ENCODE measurements at regions not wholly inside any gene's neighbourhood (a gene's known extent, or its start where the extent isn't known, plus 50 kb on each side); places are given as distances from the start of the nearest gene placed in this dataset.
A peak's percentile ranks its signal among the peaks of the same experiment; 100 is the strongest.

GRCh38 chr6:134734312-134734869, 215.5 kb downstream of the ALDH8A1 start:
- TF ChIP-seq CTCF (IDR thresholded peaks at IDR 0.05; ENCODE audit: low read depth, low read length): no peak
- Histone ChIP-seq H3K9me3 (ENCODE audit: severe bottlenecking) (no peaks in the 10 kb centered on the region), H3K4me3 (ENCODE audit: low read depth, low read length) (no peak overlapping the region), H3K27ac (no peak overlapping the region), H3K27me3 (ENCODE audit: insufficient read depth, low read depth, severe bottlenecking) (no peaks in the 10 kb centered on the region), H3K36me3 (no peaks in the 10 kb centered on the region)
- DNase-seq: peak; percentile 27

GRCh38 chr6:134733801-134734200, 216.1 kb downstream of the ALDH8A1 start:
- H3K4me3 ChIP-seq (ENCODE audit: low read depth, low read length): no peak overlapping the region
- DNase-seq: no peak
- H3K36me3 ChIP-seq: no peaks in the 10 kb centered on the region
- no peaks in the 10 kb centered on the region for H3K27me3 ChIP-seq (ENCODE audit: insufficient read depth, low read depth, severe bottlenecking)
- no peaks in the 10 kb centered on the region for H3K9me3 ChIP-seq (ENCODE audit: severe bottlenecking)
- H3K27ac ChIP-seq: no peak overlapping the region
- TF ChIP-seq CTCF (IDR thresholded peaks at IDR 0.05; ENCODE audit: low read depth, low read length): no peak

GRCh38 chr6:134732763-134733162, 217.1 kb downstream of the ALDH8A1 start:
- no peaks in the 10 kb centered on the region for H3K27me3 ChIP-seq (ENCODE audit: insufficient read depth, low read depth, severe bottlenecking)
- DNase-seq: no peak
- no peak overlapping the region for H3K27ac ChIP-seq
- H3K4me3 ChIP-seq (ENCODE audit: low read depth, low read length): no peak overlapping the region
- H3K36me3 ChIP-seq: no peaks in the 10 kb centered on the region
- no peaks in the 10 kb centered on the region for H3K9me3 ChIP-seq (ENCODE audit: severe bottlenecking)
- TF ChIP-seq CTCF (IDR thresholded peaks at IDR 0.05; ENCODE audit: low read depth, low read length): no peak

- no peak for TF ChIP-seq CTCF (IDR thresholded peaks at IDR 0.05; ENCODE audit: low read depth, low read length)
- no peak for DNase-seq
- H3K27me3 ChIP-seq (ENCODE audit: insufficient read depth, low read depth, severe bottlenecking): no peaks in the 10 kb centered on the region
- no peaks in the 10 kb centered on the region for H3K9me3 ChIP-seq (ENCODE audit: severe bottlenecking)
- no peak overlapping the region for H3K4me3 ChIP-seq (ENCODE audit: low read depth, low read length)
- no peak overlapping the region for H3K27ac ChIP-seq
- H3K36me3 ChIP-seq: no peaks in the 10 kb centered on the region
Observed at GRCh38 chr6:134731615-134732014, 218.3 kb downstream of the ALDH8A1 start.

- DNase-seq: no peak
- no peak overlapping the region for H3K27ac ChIP-seq
- no peak for TF ChIP-seq CTCF (IDR thresholded peaks at IDR 0.05; ENCODE audit: low read depth, low read length)
Observed at GRCh38 chr6:134730013-134730412, 219.9 kb downstream of the ALDH8A1 start.

GRCh38 chr6:134729561-134729960, 220.3 kb downstream of the ALDH8A1 start:
- DNase-seq: no peak
- no peaks in the 10 kb centered on the region for H3K27me3 ChIP-seq (ENCODE audit: insufficient read depth, low read depth, severe bottlenecking)
- no peaks in the 10 kb centered on the region for H3K9me3 ChIP-seq (ENCODE audit: severe bottlenecking)
- H3K36me3 ChIP-seq: no peaks in the 10 kb centered on the region
- no peak overlapping the region for H3K4me3 ChIP-seq (ENCODE audit: low read depth, low read length)
- TF ChIP-seq CTCF (IDR thresholded peaks at IDR 0.05; ENCODE audit: low read depth, low read length): no peak
- H3K27ac ChIP-seq: no peak overlapping the region

More at GRCh38 chr6:134730013-134730412, 219.9 kb downstream of the ALDH8A1 start:
- Histone ChIP-seq H3K9me3 (ENCODE audit: severe bottlenecking) (no peaks in the 10 kb centered on the region), H3K36me3 (no peaks in the 10 kb centered on the region), H3K4me3 (ENCODE audit: low read depth, low read length) (no peak overlapping the region), H3K27me3 (ENCODE audit: insufficient read depth, low read depth, severe bottlenecking) (no peaks in the 10 kb centered on the region)

Measured in WERI-Rb-1 (cell line).